Activated T-cell treated with anti-CD3 and anti-CD28 coated beads, Interleukin-2, amount 50 U/mL, for 72 hours (primary cell): ENCODE measurements at regions not wholly inside any gene's neighbourhood (a gene's known extent, or its start where the extent isn't known, plus 50 kb on each side); places are given as distances from the start of the nearest gene placed in this dataset.
"Not testable (repeated sequence)": the region's sequence is repeated elsewhere in the genome, so short reads cannot be mapped to it uniquely, and the experiment has no call there.

Source experiments
- ATAC-seq, 2 donors: fragments of 150-1000 bp; cut with Tn5 transposase; replicated peaks in 1 of 2; 2 replicates each; pipeline ENCODE4 v1.10.0; 2021; ENCODE audit warnings: moderate library complexity in 2 of 2, mild to moderate bottlenecking in 1 of 2
- DNase-seq, 2 donors: peaks; one replicate each; pipeline ENCODE4 v3.0.0; 2021 to 2022; ENCODE audit warnings: mixed read lengths in 1 of 2
- H3K27ac Mint-ChIP-seq: one replicate; pipeline ENCODE4 v1.8.0; 2022; ENCODE audit warnings: mild to moderate bottlenecking, moderate library complexity, mixed read lengths
- H3K27me3 Mint-ChIP-seq: one replicate; pipeline ENCODE4 v1.8.0; 2022; ENCODE audit warnings: low read depth, mixed read lengths
- H3K36me3 Mint-ChIP-seq, 2 donors: one replicate each; pipeline ENCODE4 v1.8.0; 2022; ENCODE audit warnings: mixed read lengths in 2 of 2, mild to moderate bottlenecking in 1 of 2; ENCODE audit not compliant: insufficient read depth in 2 of 2
- H3K4me1 Mint-ChIP-seq: one replicate; pipeline ENCODE4 v1.8.0; 2022; ENCODE audit warnings: low read depth, mixed read lengths
- H3K4me3 Mint-ChIP-seq, 2 donors: one replicate each; pipeline ENCODE4 v1.8.0; 2022; ENCODE audit warnings: mild to moderate bottlenecking in 2 of 2, mixed read lengths in 2 of 2, moderate library complexity in 2 of 2
- H3K9me3 Mint-ChIP-seq, 2 donors: one replicate each; pipeline ENCODE4 v1.8.0; 2022; ENCODE audit warnings: mixed read lengths in 2 of 2

GRCh38 chr14:106421431-106422033 lies 895.1 kb downstream of the TMEM121 start:
- Mint-ChIP-seq H3K4me1 (peaks cover 17% of the 10 kb centered on the region), H3K27me3 (peaks cover 41% of the 10 kb centered on the region)
- H3K4me3 Mint-ChIP-seq, H3K9me3 Mint-ChIP-seq, H3K27ac Mint-ChIP-seq, H3K36me3 Mint-ChIP-seq: not testable (repeated sequence)
- ATAC-seq (peak; percentile 49 to 62), DNase-seq (peak; percentile 30 to 84)

GRCh38 chr14:106422066-106422465 lies 895.7 kb downstream of the TMEM121 start:
- ATAC-seq (no peak), DNase-seq (no peak)
- Mint-ChIP-seq H3K4me1 (peaks cover 17% of the 10 kb centered on the region), H3K36me3 (no peaks in the 10 kb centered on the region), H3K9me3 (no peaks in the 10 kb centered on the region), H3K27ac (no peak overlapping the region), H3K4me3 (no peak overlapping the region), H3K27me3 (peaks cover 46% of the 10 kb centered on the region)

GRCh38 chr14:106425150-106425549 lies 898.8 kb downstream of the TMEM121 start:
- not testable (repeated sequence) for ATAC-seq, H3K4me1 Mint-ChIP-seq, H3K27ac Mint-ChIP-seq, H3K9me3 Mint-ChIP-seq, H3K36me3 Mint-ChIP-seq, H3K4me3 Mint-ChIP-seq, DNase-seq
- H3K27me3 Mint-ChIP-seq, result peaks cover 34% of the 10 kb centered on the region

- Mint-ChIP-seq H3K36me3 (no peaks in the 10 kb centered on the region), H3K4me3 (no peak overlapping the region), H3K4me1 (no peaks in the 10 kb centered on the region), H3K9me3 (no peaks in the 10 kb centered on the region), H3K27ac (no peak overlapping the region), H3K27me3 (peaks cover 37% of the 10 kb centered on the region)
- ATAC-seq (peak in 1 of 2 donors; percentile 47), DNase-seq (peak; percentile 60 to 74)
These were observed 910.0 kb downstream of the TMEM121 start for GRCh38 chr14:106436310-106436905.

DNA sequence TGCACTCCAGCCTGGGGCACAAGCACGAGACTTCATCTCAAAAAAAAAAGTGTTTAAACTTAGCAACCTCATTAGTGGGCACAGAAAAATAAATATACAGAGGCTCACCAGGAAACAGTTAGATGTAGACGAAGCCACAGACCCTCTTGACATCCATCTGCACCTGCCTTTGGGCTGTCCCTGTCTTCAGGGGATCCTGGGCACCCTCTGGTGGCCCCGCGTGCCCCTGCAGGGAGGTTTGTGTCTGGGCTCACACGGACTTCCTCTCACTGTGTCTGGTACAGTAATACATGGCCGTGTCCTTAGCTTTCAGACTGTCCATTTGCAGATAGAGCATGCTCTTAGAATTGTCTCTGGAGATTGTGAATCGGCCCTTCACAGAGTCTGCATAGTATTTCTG lies 916.5 kb downstream of the TMEM121 start:
- ATAC-seq, result peak; percentile 64 to 73
- no peaks in the 10 kb centered on the region for H3K36me3 Mint-ChIP-seq

GRCh38 chr14:106455026-106455425 lies 928.6 kb downstream of the TMEM121 start:
- no peaks in the 10 kb centered on the region for H3K9me3 Mint-ChIP-seq

More for the DNA sequence above, 916.5 kb downstream of the TMEM121 start:
- Mint-ChIP-seq H3K4me1 (peaks cover 4% of the 10 kb centered on the region), H3K27ac (no peak overlapping the region), H3K4me3 (no peak overlapping the region), H3K27me3 (peaks cover 41% of the 10 kb centered on the region), H3K9me3 (no peaks in the 10 kb centered on the region)
- peak; percentile 56 to 65 for DNase-seq

GRCh38 chr14:106459971-106460730 lies 933.8 kb downstream of the TMEM121 start:
- Mint-ChIP-seq H3K4me3 (no peak overlapping the region), H3K36me3 (no peaks in the 10 kb centered on the region), H3K9me3 (no peaks in the 10 kb centered on the region), H3K4me1 (no peaks in the 10 kb centered on the region), H3K27me3 (no peaks in the 10 kb centered on the region), H3K27ac (no peak overlapping the region)
- ATAC-seq, result peak; percentile 69 to 75
- peak; percentile 59 to 72 for DNase-seq

More at GRCh38 chr14:106455026-106455425, 928.6 kb downstream of the TMEM121 start:
- no peaks in the 10 kb centered on the region for H3K27me3 Mint-ChIP-seq
- ATAC-seq (no peak), DNase-seq (no peak)
- H3K36me3 Mint-ChIP-seq, result no peaks in the 10 kb centered on the region
- no peaks in the 10 kb centered on the region for H3K4me1 Mint-ChIP-seq
- H3K4me3 Mint-ChIP-seq, result no peak overlapping the region
- H3K27ac Mint-ChIP-seq, result no peak overlapping the region

DNA sequence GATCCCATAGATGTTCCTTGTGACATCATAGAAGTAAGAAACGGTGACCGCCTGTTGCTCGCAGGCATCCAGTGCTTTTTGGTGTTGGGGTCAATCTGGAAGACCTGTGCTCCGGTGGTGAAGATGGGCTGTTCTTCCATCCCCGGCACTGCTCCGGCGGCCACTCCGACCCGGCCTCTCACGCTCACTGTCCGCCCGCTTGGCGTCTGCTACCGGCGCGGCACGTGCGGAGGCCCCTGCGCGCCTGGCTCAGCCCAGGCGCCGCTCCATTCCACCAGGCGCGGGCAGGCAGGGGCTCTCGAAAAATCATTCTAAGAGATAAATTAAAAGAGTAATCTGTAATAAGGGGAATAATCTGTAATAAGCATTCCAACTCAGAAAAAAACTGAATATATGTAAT lies 934.5 kb downstream of the TMEM121 start:
- Mint-ChIP-seq H3K27ac (no peak overlapping the region), H3K4me1 (no peaks in the 10 kb centered on the region), H3K4me3 (no peak overlapping the region), H3K9me3 (no peaks in the 10 kb centered on the region), H3K27me3 (no peaks in the 10 kb centered on the region), H3K36me3 (no peaks in the 10 kb centered on the region)
- no peak for DNase-seq
- ATAC-seq, result no peak

DNA sequence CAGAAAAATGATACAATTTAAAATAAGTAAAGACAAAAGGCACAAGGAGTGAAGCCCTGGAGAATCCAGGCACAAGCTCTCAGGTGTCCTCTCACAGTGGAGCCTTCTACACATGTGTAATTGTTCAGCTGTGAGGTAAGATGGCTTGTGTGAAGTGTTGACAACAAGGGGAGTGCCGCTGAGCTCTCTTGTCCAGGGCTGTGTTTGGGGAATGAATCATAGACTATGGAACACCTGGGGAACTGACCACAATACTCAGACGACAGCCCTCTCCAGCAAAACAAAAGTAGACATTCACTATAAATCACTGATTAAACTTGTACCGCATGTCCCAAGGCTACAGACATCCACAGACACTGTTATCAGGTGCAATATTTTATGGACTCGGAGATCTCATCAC lies 940.1 kb downstream of the TMEM121 start:
- not testable (repeated sequence) for H3K9me3 Mint-ChIP-seq, H3K27ac Mint-ChIP-seq, DNase-seq, H3K4me3 Mint-ChIP-seq, H3K27me3 Mint-ChIP-seq, H3K4me1 Mint-ChIP-seq, H3K36me3 Mint-ChIP-seq
- peak; percentile 51 to 61 for ATAC-seq

GRCh38 chr14:106468869-106469268 lies 942.5 kb downstream of the TMEM121 start:
- not testable (repeated sequence) for H3K36me3 Mint-ChIP-seq, H3K4me3 Mint-ChIP-seq, DNase-seq, H3K27ac Mint-ChIP-seq, H3K9me3 Mint-ChIP-seq, H3K27me3 Mint-ChIP-seq
- ATAC-seq, result peak; percentile 71 to 78
- peaks cover 12% of the 10 kb centered on the region for H3K4me1 Mint-ChIP-seq

DNA sequence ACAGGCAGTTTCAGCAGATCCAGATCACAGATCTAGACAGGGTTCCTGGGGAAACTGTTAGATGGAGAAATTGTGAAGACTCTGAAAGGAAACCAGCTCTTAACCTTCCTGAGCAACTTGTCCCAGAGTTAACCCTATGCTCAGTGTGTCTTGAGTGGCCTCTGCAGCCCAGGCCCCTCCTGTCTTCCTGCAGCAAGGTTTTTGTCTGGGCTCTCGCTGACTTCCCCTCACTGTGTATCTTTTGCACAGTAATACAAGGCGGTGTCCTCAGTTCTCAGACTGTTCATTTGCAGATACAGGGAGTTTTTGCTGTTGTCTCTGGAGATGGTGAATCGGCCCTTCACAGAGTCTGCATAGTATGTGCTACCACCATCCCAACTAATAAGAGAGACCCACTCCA lies 943.6 kb downstream of the TMEM121 start:
- H3K27me3 Mint-ChIP-seq, H3K4me3 Mint-ChIP-seq, H3K36me3 Mint-ChIP-seq, H3K27ac Mint-ChIP-seq, ATAC-seq, H3K9me3 Mint-ChIP-seq, DNase-seq: not testable (repeated sequence)
- peaks cover 24% of the 10 kb centered on the region for H3K4me1 Mint-ChIP-seq

DNA sequence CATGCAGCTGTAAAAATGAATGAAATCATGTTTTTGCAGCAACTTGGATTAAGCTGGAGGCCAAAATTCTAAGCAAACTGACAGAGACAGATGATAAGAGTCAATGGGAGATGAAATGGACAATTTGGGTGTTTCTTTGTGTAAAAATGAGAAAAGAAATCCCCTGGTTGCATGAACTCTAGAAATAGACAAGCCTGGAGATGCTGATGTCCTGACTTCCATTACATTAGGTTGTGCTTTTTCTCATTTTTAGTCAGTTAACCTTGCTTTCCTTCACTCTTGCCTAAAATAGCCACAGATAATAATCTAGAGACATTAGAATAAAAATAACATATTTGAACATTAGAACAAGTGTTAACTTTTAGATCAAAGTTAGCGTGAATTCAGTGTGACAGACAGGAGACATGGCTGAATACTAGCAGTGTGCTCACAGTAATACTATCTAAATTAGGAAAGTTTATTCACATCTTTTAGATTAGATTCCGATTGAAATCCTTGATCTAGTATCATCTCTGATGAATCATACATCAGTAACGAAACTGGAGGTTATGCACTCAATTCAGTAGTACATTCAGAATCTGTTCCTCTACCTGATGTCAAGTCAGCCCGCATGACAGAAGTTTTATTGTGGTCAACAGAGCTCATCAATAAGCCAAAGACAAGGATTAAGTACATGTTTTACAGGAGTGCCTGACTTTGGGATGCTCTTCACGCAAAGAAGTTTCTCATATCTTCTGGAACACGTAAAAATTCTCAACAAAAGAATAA lies 948.1 kb downstream of the TMEM121 start:
- DNase-seq (peak; percentile 46 to 48), ATAC-seq (peak; percentile 85)
- not testable (repeated sequence) for H3K27me3 Mint-ChIP-seq, H3K9me3 Mint-ChIP-seq, H3K36me3 Mint-ChIP-seq
- Mint-ChIP-seq H3K4me1 (peaks cover 32% of the 10 kb centered on the region), H3K27ac (peak overlapping the region; percentile 87), H3K4me3 (peak overlapping the region; percentile 39 to 44)

GRCh38 chr14:106475214-106475613 lies 948.8 kb downstream of the TMEM121 start:
- Mint-ChIP-seq H3K4me3 (peak overlapping the region; percentile 39 to 44), H3K27ac (peak overlapping the region; percentile 87), H3K4me1 (peaks cover 24% of the 10 kb centered on the region)
- DNase-seq (peak; percentile 45 to 49), ATAC-seq (peak; percentile 87 to 89)
- not testable (repeated sequence) for H3K9me3 Mint-ChIP-seq, H3K27me3 Mint-ChIP-seq, H3K36me3 Mint-ChIP-seq
